ENCODE measurements at regions not wholly inside any gene's neighbourhood (a gene's known extent, or its start where the extent isn't known, plus 50 kb on each side); places are given as distances from the start of the nearest gene placed in this dataset.

DNA sequence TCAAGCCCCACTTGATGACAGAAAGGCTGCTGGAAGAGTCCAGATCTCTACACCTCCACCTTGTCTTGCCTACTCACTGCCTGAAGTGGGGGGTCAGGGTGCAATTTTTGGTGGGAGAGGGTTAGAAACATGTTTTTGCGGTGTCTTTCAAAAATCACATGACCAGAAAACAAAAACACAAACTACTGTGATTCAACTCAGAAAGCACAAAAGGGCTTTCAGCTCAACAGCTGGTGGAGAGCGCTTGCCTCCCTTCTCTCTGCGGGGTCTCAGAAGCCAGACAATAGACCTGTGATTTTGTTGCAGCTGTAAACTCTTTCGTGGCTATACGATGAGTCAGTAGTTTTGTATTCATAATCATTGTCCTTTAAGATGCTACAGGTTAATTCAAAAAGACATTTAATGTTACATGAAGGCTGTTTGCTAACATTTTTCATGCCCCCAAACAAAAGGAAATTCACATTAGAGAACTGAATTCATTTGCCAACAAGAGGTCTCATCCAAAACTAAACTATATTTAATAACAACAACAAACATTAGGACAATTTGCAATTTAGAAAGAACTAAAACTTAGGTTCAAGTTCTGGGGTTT, 172.6 kb upstream of the RAI14 start:
- DNase-seq (ENCODE audit: low read depth in 2 of 2): peak in 1 of 2 donors; percentile 17

DNA sequence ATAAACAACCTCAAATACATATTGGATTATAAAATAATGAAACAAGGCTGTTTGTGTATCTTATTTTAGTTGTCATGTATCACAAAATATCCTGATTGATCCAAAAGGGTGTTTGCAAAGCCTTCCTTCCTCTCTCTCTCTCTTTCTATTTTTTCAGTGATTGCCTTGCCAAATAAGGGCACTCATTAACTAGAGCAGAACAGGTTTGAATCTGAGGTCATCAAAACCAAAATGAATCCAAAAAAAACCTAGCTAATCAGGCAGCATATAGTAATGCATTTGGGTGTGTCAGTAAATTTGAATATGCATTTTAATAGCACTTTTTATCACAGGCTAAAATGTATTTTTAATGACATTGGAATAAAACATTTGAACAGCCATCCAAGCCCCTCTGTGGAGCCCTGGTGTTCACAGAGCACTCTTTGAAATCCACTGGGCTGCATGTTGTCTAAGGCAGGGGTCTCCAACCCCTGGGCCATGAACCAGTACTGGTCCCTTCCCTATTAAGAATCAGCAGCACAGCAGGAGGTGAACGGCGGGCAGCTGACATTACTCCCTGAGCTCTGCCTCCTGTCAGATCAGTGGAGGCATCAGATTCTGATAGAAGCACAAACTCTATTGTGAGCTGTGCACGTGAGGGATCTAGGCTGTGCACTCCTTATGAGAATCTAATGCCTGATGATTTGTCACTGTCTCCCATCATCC, 171.8 kb upstream of the RAI14 start:
- DNase-seq (ENCODE audit: low read depth in 2 of 2): no peak

DNA sequence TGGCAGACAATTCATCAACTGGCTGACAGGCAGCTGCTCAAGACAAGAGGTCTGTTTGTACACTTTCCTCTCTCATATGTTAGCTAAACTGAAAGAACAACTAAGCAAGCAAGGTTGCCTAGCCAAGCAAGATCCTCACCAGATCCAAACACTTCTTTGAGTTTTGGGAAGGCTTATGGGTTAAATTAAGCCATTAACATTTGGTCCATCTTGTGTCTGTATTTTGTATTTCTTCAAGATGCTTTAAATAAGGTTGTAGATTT, 170.4 kb upstream of the RAI14 start:
- DNase-seq (ENCODE audit: low read depth in 2 of 2): no peak

DNA sequence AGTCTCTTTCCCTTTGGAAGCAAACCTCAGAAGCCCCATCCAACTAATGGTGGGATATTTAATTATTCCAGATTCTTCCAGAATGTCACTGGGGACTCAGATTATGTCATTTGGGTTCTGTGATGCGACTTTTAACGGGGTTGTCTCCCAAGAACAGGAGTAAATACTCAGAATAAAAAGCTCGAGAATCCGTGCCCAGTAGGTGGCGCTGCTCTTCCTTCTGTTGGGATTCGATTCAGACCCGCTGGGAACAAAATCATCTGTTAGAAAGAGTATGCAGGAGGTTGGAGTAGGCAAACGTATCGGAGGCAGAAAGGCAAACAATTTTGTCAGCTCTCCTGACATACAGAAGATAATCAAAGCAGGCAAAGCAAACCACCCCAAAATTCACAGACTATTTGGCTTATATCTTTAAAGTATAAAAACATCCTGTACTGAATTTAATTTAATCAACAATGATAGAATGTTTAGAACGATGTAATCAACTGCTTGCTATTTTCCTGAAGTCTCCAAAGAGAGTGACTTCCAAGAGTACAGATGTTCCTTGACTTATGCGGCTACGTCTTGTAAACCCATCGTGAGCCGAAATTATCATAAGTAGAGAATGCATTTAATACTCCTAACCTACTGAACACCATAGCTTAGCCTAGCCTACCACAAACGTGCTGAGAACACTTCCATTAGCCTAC, 169.8 kb upstream of the RAI14 start:
- DNase-seq (ENCODE audit: low read depth in 2 of 2): peak; percentile 68 to 90

DNA sequence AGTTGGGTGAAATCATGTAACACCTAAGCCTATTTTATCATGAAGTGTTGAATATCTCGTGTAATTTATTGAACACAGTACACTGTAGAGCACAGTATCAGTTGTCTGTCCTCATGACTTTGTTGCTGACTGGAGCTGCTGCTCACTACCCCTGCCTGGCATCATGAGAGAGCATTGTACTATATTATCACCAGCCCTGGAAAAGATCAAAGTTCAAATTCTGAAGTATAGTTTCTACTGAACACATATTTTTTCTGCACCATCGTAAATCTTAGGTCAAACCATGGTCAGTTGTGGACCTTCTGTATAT, 169.3 kb upstream of the RAI14 start:
- no peak for DNase-seq (ENCODE audit: low read depth in 2 of 2)

DNA sequence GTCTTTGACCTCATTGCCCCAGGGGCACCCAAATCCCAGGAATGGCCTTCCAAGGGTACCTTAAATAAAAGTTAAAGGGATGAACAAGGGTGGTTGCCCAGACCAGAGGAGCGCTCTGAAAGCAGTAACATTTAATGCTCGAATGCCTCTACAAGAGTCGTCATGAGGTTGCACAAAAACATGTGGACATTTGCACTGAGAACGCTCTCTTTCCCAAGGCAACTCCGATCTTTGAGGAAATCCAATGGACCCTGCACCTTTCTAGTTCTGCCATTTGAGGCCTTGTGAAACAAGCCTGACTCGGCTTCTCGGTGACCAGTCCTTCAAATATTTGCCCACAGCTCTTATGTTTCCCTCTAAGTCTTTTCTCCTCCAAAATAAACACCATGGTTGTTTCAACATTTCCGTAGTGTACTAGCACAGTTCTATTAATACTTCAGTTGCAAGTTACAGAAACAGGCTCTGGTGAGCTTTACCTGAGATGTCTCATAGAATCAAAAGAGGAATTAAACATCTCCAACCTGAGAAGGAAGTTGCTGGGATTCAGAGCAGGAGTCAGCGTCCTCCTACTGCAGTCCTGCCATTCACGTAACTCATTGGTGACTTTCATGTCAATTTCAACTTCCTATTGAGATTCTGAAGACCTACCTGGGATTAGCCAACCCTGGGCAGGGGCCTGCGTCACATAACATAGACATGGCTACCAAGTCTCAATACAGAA, 168.8 kb upstream of the RAI14 start:
- peak; percentile 74 to 95 for DNase-seq (ENCODE audit: low read depth in 2 of 2)

DNA sequence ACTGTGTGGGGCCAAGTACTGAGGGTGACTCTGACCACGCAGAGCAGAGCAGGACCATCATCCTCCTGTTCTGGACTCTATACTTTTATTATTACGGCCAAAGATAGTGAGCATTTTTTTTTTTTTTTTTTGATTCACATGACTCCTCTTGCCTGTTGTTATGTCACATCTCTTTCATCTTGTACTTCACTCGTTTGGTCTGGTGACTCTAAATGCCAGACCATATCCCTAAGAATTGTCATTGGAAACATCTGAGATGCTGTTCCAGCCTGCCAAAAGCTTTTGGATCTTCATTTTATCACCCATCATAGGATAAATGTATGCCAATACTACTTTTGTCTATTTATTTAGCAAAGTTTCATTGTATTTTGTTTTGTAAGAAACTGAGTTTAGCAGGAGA, 168.2 kb upstream of the RAI14 start:
- no peak for DNase-seq (ENCODE audit: low read depth in 2 of 2)

DNA sequence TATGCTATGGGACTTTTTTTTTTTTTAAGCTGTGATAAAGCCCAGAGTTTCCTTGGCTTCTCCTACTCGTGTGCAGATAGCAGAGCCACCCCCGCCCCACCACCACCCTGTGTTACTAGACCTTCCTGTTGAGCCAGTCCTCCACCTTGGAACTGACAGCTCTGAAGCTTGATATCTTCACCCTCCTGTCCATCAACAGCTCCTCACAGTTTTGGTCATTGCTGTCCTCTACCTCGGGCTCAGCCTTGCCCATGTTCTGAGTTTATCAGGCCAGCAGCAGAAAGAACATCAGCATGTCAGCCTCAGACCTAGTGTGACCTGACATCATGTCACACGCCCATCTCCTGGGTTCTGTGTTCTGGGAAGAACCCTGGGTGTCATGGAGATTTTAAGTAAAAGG, 167.1 kb upstream of the RAI14 start:
- no peak for DNase-seq (ENCODE audit: low read depth in 2 of 2)

DNA sequence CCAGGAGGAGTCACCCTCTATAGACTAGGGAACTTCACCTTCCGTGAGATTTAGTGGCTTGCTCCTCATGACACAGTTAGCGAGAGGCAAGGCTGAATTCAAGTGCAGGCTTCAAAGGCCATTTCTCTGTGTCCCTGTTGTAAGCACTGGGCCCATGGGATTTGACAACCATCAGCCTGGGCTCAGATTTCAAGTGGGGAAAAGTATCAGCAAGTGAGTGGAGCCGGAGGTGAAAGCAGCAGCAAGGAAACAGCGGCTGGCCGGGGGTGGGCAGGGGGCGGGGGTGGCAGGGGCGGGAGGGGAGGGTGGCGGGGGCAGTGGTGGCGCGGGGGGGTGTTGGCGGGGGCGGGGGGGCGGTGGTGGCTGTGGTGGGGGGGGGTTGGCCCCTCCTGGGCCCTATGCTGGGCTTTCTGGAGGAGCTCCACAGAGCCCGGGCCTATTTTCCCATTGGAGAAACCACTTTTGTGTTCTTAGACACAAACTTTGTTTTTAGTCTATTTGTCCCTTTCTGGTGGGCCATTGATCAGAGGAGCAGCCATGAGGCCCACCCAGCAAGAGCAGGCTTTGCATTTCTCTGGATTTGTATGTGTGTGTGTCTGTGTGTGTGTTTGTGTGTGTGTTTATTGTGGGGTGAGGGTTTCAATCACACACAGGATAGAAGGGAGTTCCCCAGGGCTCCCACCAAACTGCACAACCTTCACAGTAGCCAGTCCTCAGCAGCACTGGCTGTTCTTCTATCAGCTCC, 165.4 kb upstream of the RAI14 start:
- DNase-seq (ENCODE audit: low read depth in 2 of 2): no peak

DNA sequence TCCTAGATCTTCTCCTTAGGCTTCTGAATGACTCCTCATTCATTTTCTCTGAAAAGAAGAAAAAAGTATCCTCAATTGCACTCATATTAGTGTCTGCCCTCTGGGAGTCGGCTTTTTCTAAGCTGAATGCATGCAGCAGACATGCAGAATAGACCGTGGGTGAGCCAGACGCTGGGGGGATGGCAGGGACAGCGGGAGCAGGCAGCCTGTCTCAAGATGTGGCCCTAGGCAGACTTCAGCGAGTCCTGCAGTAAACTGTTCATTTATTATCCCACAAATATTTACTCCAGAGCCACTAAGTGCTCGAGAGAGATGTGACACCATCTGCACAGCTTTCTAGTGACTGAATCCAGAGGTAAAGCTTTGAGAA, 164.9 kb upstream of the RAI14 start:
- DNase-seq (ENCODE audit: low read depth in 2 of 2): no peak

DNA sequence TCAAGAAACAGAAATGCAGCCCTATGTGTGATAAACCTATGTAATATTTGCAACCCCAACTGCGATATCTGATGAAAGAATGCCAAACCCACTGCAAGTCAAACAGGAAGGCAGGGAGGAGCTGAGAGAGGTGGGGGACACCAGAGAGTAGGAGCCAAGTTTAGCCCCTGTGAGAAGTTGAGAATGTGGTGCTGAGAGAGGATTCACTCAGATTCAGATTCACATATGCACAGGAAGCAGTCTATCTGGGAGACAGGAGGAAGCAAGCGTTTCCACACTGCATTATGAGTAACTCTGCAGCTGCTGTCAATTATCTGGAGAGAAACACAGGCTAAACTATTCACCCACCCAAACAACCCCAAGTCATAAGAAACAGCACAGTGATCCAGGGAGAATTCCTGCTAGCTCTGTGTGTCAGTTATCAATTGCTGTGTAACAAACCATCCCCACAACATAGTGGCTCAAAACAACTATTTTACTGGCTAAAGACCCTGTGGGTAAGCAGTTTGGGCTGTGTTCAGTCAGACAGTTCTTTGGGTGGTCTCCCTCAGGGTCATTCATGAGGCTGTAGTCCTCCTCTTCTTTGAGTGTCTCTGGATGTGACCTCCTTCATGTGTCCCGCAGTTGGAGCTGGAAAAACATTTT, 161.9 kb upstream of the RAI14 start:
- peak in 1 of 2 donors; percentile 81 for DNase-seq (ENCODE audit: low read depth in 2 of 2)

DNA sequence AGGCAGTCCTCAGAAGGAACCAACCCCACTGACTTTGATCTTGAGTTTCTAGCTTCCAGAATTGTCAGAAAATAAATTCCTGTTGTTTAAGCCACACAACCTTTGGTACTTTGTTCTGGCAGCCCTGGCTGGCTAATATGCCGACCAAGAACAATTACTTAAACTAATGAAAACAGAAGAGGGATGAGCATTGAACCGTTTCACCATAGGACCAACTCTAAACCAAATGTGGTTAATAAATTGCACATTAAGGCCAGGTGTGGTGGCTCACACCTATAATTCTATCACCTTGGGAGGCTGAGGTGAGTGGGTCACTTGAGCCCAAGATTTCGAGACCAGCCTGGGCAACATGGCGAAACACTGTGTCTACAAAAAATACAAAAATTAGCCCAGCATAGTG, 160.9 kb upstream of the RAI14 start:
- no peak for DNase-seq (ENCODE audit: low read depth in 2 of 2)

DNA sequence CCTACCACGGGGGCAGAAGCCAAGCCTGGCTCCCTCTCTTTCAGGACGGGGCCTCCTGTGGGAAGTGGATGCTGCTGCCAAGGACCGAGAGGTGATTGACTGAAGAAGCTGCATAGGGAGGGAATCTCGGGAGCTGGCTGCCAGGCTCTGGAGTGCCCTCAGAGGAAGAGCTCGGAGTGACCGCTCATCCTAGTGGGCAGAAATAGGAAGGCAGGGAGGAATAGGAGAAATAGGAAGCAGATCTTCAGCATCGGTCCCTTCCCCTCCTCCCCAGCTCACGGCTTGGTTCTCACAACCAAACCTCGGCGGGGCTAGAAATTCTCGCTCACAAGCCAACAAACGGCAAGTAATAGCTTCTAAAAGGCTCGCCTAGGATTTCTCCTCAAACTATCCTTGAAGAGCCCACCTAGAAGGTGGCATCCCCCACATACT, 159.9 kb upstream of the RAI14 start:
- no peak for DNase-seq (ENCODE audit: low read depth in 2 of 2)

DNA sequence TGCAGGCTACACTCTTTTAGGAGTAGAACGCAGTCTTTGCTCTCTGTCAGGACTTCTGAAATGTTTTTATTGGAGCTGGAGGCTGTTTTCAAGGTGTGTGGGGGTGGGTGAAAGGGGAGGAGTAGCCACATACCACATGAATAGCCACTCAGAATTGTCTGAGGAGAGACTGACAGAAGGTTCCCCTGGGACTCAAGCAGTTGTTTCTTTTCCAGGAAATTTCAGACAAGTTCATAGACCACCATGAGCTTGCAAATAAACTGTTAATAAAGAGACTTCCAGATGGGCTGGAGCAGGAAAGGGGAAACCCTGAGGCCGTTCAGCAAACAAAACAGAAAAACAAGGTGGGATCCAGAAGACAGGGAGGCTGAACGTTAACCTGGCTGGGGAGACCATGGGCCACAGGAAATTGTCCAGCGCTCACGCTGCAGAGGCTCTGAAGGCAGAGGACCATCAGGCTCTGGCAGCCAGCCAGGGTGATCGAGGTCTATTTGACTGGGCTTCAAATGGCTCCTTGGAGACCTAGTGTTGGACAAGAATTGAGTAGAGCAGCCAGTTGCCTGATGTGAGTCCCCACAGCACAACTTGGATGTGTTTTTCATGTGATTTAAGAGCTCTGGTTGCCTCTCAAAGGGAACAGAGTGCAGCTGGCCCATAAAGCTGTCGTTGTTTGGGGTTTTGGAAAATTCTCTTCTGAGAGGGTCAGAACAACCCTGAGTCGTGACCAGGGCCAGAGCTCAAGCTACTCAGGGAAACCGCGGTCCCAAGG, 159.2 kb upstream of the RAI14 start:
- DNase-seq (ENCODE audit: low read depth in 2 of 2): peak in 1 of 2 donors; percentile 41

DNA sequence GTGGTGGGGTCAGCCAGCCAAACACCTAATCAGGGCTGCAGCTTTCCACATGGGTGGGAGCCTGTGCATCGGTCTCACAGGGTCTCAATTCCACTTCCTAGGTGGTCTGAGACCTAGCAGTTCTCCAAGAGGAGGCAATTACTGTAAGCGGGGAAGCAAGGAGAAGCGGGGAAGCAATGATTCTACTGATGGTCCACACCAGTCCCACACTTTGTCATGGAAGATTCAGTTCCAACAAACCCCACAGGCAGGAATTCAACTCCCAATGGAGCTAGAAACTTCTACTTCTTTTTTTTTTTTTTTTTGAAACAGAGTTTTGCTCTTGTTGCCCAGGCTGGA, 158.7 kb upstream of the RAI14 start:
- DNase-seq (ENCODE audit: low read depth in 2 of 2): no peak

DNA sequence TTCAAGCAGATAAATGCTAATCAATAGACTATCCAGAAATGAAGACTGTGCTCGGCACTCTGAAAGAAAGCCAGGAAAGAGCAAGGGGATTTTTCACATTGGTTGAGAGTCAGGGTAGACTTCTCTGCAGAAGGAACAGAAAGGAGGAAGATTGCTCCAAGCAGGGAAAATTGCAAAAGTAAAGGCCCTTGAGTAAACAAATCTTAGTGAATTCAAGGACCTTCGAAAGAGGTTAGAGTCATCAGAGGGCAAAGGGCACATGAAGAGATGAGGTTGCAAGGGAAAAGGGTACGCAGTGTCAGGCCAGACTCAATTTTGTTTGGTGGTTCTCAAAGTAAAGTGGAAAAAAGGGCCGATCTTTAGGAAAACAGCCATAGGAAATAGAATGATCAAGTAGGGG, 157.6 kb upstream of the RAI14 start:
- DNase-seq (ENCODE audit: low read depth in 2 of 2): no peak

DNA sequence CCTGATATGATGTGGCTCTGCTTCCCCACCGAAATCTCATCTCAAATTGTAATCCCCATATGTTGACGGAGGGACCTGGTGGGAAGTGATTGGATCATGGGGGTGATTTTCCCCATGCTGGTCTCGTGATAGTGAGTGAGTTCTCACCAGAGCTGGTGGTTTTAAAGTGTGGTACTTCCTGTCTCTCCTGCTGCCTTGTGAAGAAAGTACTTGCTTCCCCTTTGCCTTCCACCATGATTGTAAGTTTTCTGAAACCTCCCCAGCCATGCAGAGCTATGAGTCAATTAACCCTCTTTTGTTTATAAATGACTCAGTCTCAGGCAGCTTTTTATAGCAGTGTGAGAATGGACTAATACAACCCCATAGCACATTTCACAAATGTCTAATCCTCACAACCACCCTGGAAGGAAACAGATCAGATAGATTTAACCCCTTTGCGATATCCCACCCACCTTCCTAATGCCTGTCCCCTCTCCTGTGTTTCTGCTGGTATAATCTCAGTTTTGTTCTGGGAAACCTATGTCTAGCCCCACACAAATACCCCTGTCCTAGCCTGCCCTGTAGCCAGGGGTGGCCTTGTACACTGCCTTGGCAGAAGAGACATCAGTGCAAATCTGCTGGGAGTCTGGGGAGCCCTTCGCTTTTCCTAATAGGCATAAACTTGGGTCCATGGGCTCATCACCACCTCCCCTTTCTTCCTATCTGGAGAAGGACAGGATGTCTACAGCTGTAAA, 157.0 kb upstream of the RAI14 start:
- peak in 1 of 2 donors; percentile 89 for DNase-seq (ENCODE audit: low read depth in 2 of 2)

DNA sequence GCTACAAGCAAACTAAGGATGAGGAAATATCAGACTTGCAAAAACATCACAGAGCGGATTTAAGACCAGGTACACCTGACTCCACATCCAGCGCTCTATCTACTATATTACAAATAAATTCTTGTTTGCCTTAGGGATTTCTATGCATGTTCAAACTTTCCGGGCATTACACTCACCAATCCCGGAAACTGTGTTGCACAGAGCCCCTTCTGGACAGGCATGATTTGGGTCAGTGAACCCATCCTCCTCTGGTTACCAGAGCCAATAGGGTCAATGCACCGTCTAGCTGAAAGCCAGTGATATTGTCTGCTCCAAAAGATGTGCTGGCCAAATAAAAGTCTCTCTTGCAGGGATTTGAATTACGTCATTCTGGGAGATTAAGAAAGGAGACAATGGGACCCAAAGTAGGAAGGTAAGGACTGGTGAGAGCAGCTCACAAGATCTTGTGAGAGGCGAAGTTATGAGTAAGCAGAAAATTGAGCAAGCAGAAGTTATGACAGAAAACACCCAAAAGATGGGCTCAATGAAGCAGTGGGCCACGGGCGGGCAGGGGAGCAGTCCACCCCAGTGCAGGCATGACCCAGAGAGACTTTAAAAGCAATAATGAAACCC, 155.8 kb upstream of the RAI14 start:
- DNase-seq (ENCODE audit: low read depth in 2 of 2): no peak

DNA sequence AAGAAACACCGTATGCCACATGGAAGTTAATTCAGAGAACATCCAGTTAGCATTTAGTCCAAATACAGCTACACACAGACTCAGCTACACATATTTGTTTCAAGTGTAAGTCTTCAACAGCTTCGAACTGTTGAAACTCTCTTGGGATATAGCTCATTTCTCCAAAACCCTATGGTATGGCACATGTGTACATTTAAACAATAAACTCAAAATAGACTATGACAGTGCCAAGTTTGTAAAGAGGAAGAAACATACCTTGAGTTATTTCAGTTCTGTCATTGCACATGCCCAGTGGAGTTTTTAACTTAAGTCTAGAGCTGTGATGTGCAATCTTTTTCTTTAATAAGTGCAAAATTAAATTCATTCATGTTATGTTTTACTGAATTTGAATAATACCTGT, 155.1 kb upstream of the RAI14 start:
- DNase-seq (ENCODE audit: low read depth in 2 of 2): no peak

DNA sequence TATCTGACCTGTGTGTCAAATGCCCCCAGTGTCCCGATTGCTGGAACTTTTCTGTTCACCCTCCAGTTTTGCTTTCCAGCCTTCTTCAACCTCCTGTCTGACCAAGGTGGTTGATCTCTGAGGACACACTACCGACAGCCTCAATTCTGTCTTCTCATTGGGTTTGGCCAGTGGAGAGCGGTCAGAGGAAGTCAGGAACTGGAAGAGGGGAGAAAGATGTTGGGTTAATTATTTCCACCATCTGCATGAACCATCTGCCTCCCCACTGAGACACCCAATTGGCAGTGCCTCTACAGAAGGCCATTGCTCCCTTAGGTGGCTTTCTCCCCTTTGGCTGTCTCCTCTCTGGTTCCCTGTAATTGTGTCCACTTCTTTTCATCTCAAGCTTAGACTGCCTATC, 154.3 kb upstream of the RAI14 start:
- no peak for DNase-seq (ENCODE audit: low read depth in 2 of 2)

Measured in dermis microvascular lymphatic vessel endothelial cell (primary cell).